Progenitor cell of endocrine pancreas (in vitro differentiated cells): ENCODE measurements at regions not wholly inside any gene's neighbourhood (a gene's known extent, or its start where the extent isn't known, plus 50 kb on each side); places are given as distances from the start of the nearest gene placed in this dataset.

Source experiments
- DNase-seq: peaks from one replicate; pipeline ENCODE4 v3.0.0; 2021; ENCODE audit warnings: low spot score; ENCODE audit not compliant: unreplicated experiment
- H3K27ac Mint-ChIP-seq: 2 replicates; pipeline ENCODE4 v1.8.0; 2021; ENCODE audit warnings: mild to moderate bottlenecking, moderate library complexity, mixed read lengths
- H3K27me3 Mint-ChIP-seq: 2 replicates; pipeline ENCODE4 v1.8.0; 2021; ENCODE audit warnings: mixed read lengths
- H3K36me3 Mint-ChIP-seq: 2 replicates; pipeline ENCODE4 v1.8.0; 2022; ENCODE audit warnings: mixed read lengths; ENCODE audit not compliant: insufficient read depth
- H3K4me1 Mint-ChIP-seq: 2 replicates; pipeline ENCODE4 v1.8.0; 2021; ENCODE audit warnings: low read depth, mixed read lengths
- H3K4me3 Mint-ChIP-seq: 2 replicates; pipeline ENCODE4 v1.8.0; 2021; ENCODE audit warnings: low read depth, mild to moderate bottlenecking, moderate library complexity, mixed read lengths
- H3K9me3 Mint-ChIP-seq: 2 replicates; pipeline ENCODE4 v1.8.0; 2021; ENCODE audit warnings: low read depth, mixed read lengths
- CTCF ChIP-seq: fragments of 200-600 bp; sonication (generic); IDR thresholded peaks from one replicate; pipeline ENCODE4 v1.5.0; 2021; ENCODE audit warnings: antibody characterized with exemption, mild to moderate bottlenecking; ENCODE audit not compliant: unreplicated experiment

GRCh38 chr5:135194573-135195269 is 160.7 kb upstream of the PITX1 start:
- Mint-ChIP-seq H3K36me3 (no peaks in the 10 kb centered on the region), H3K4me1 (peaks cover 27% of the 10 kb centered on the region), H3K9me3 (peaks cover 8% of the 10 kb centered on the region), H3K4me3 (no peak overlapping the region), H3K27ac (no peak overlapping the region), H3K27me3 (peaks cover 29% of the 10 kb centered on the region)
- DNase-seq, result no peak
- no peak for TF ChIP-seq CTCF

GRCh38 chr5:135194126-135194488 is 160.1 kb upstream of the PITX1 start:
- no peaks in the 10 kb centered on the region for H3K36me3 Mint-ChIP-seq
- H3K27me3 Mint-ChIP-seq, result peaks cover 28% of the 10 kb centered on the region
- no peak for DNase-seq

GRCh38 chr5:135193213-135194125 is 159.4 kb upstream of the PITX1 start:
- Mint-ChIP-seq H3K27me3 (peaks cover 25% of the 10 kb centered on the region), H3K4me3 (no peak overlapping the region), H3K9me3 (peaks cover 8% of the 10 kb centered on the region), H3K27ac (no peak overlapping the region), H3K36me3 (no peaks in the 10 kb centered on the region), H3K4me1 (peaks cover 38% of the 10 kb centered on the region)
- no peak for DNase-seq
- no peak for TF ChIP-seq CTCF

More at GRCh38 chr5:135194126-135194488, 160.1 kb upstream of the PITX1 start:
- Mint-ChIP-seq H3K9me3 (peaks cover 8% of the 10 kb centered on the region), H3K4me3 (no peak overlapping the region), H3K4me1 (peaks cover 32% of the 10 kb centered on the region), H3K27ac (no peak overlapping the region)
- TF ChIP-seq CTCF, result no peak

- Mint-ChIP-seq H3K36me3 (no peaks in the 10 kb centered on the region), H3K27ac (no peak overlapping the region), H3K27me3 (peaks cover 24% of the 10 kb centered on the region), H3K9me3 (peaks cover 8% of the 10 kb centered on the region), H3K4me1 (peaks cover 47% of the 10 kb centered on the region), H3K4me3 (no peak overlapping the region)
- TF ChIP-seq CTCF, result no peak
- no peak for DNase-seq
Observed at GRCh38 chr5:135192351-135192750, 158.3 kb upstream of the PITX1 start.

GRCh38 chr5:135191084-135191826 is 157.2 kb upstream of the PITX1 start:
- peaks cover 24% of the 10 kb centered on the region for H3K27me3 Mint-ChIP-seq
- TF ChIP-seq CTCF, result peak; percentile 94
- peak; percentile 86 for DNase-seq
- peak overlapping the region; percentile 61 for H3K27ac Mint-ChIP-seq
- H3K9me3 Mint-ChIP-seq, result no peaks in the 10 kb centered on the region
- peaks cover 56% of the 10 kb centered on the region for H3K4me1 Mint-ChIP-seq
- H3K36me3 Mint-ChIP-seq, result no peaks in the 10 kb centered on the region
- peak overlapping the region; percentile 60 for H3K4me3 Mint-ChIP-seq
